GM21526 (cell line): ENCODE measurements at regions not wholly inside any gene's neighbourhood (a gene's known extent, or its start where the extent isn't known, plus 50 kb on each side); places are given as distances from the start of the nearest gene placed in this dataset.

Source experiments
- ATAC-seq: cut with Tn5 transposase; IDR thresholded peaks from one replicate; pipeline ENCODE4 v1.9.1; 2021; ENCODE audit warnings: moderate library complexity; ENCODE audit not compliant: unreplicated experiment, low FRiP score

- ATAC-seq, result no peak
Measured at GRCh38 chr5:57832875-57833274, 350.3 kb upstream of the ACTBL2 start.

- no peak for ATAC-seq
Measured at GRCh38 chr5:57831932-57832331, 349.3 kb upstream of the ACTBL2 start.

- no peak for ATAC-seq
Measured at GRCh38 chr5:57831090-57831489, 348.5 kb upstream of the ACTBL2 start.

GRCh38 chr5:57828221-57828620, 345.6 kb upstream of the ACTBL2 start:
- ATAC-seq, result no peak

- ATAC-seq, result no peak
Measured at GRCh38 chr5:57825031-57825686, 342.5 kb upstream of the ACTBL2 start.

GRCh38 chr5:57824623-57825022, 342.0 kb upstream of the ACTBL2 start:
- ATAC-seq, result no peak

GRCh38 chr5:57824047-57824446, 341.4 kb upstream of the ACTBL2 start:
- no peak for ATAC-seq

- ATAC-seq, result no peak
Measured at GRCh38 chr5:57822651-57823050, 340.0 kb upstream of the ACTBL2 start.

- no peak for ATAC-seq
Measured at GRCh38 chr5:57818397-57818796, 335.8 kb upstream of the ACTBL2 start.

- ATAC-seq, result no peak
Measured at GRCh38 chr5:57817924-57818323, 335.3 kb upstream of the ACTBL2 start.

GRCh38 chr5:57817001-57817453, 334.4 kb upstream of the ACTBL2 start:
- no peak for ATAC-seq

GRCh38 chr5:57816108-57816507, 333.5 kb upstream of the ACTBL2 start:
- ATAC-seq, result no peak

GRCh38 chr5:57805732-57806131, 323.1 kb upstream of the ACTBL2 start:
- no peak for ATAC-seq

GRCh38 chr5:57805170-57805569, 322.6 kb upstream of the ACTBL2 start:
- no peak for ATAC-seq

- no peak for ATAC-seq
Measured at GRCh38 chr5:57804505-57804904, 321.9 kb upstream of the ACTBL2 start.

- no peak for ATAC-seq
Measured at GRCh38 chr5:57804007-57804444, 321.4 kb upstream of the ACTBL2 start.

GRCh38 chr5:57802131-57802530, 319.5 kb upstream of the ACTBL2 start:
- no peak for ATAC-seq

GRCh38 chr5:57795203-57795602, 312.6 kb upstream of the ACTBL2 start:
- no peak for ATAC-seq

GRCh38 chr5:57791875-57792274, 309.3 kb upstream of the ACTBL2 start:
- no peak for ATAC-seq

- ATAC-seq, result no peak
Measured at GRCh38 chr5:57785946-57786345, 303.3 kb upstream of the ACTBL2 start.

- no peak for ATAC-seq
Measured at GRCh38 chr5:57784121-57784520, 301.5 kb upstream of the ACTBL2 start.

- no peak for ATAC-seq
Measured at GRCh38 chr5:57783693-57784092, 301.1 kb upstream of the ACTBL2 start.

- ATAC-seq, result no peak
Measured at GRCh38 chr5:57780961-57781325, 298.3 kb upstream of the ACTBL2 start.
